ENCODE measurements at regions not wholly inside any gene's neighbourhood (a gene's known extent, or its start where the extent isn't known, plus 50 kb on each side); places are given as distances from the start of the nearest gene placed in this dataset.
A peak's percentile ranks its signal among the peaks of the same experiment; 100 is the strongest.

DNA sequence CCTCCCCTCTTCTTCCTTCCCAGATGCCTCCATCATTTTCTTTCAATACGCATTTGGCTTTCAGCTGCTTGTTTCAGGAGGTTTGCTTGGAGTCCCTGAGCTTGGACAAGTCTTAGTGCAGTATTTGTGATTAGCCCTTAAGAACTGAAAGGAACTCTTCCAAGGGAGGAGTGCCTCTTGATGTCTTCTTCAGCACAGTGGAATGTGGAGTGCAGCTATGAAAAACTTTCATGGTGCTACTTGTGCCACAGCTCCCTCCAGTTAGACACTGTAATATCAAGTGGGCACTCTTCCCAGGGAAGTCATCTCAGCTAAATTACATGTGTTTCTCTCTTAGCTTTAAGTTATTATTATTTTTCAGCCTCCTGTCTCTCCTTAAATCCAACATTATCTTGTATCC is 173.1 kb downstream of the NECTIN3 start:
- Histone ChIP-seq H3K36me3 (ENCODE audit: low read depth) (no peaks in the 10 kb centered on the region), H3K27ac (ENCODE audit: poor library complexity, severe bottlenecking) (no peak overlapping the region), H3K9me3 (ENCODE audit: severe bottlenecking) (no peaks in the 10 kb centered on the region), H3K27me3 (ENCODE audit: insufficient read depth, poor library complexity, severe bottlenecking) (no peaks in the 10 kb centered on the region), H3K4me3 (ENCODE audit: severe bottlenecking) (no peak overlapping the region), H3K4me1 (ENCODE audit: insufficient read depth, poor library complexity, severe bottlenecking) (peaks cover 3% of the 10 kb centered on the region)
- no peak for ATAC-seq (ENCODE audit: low read depth)
- TF ChIP-seq, protein P1, sequence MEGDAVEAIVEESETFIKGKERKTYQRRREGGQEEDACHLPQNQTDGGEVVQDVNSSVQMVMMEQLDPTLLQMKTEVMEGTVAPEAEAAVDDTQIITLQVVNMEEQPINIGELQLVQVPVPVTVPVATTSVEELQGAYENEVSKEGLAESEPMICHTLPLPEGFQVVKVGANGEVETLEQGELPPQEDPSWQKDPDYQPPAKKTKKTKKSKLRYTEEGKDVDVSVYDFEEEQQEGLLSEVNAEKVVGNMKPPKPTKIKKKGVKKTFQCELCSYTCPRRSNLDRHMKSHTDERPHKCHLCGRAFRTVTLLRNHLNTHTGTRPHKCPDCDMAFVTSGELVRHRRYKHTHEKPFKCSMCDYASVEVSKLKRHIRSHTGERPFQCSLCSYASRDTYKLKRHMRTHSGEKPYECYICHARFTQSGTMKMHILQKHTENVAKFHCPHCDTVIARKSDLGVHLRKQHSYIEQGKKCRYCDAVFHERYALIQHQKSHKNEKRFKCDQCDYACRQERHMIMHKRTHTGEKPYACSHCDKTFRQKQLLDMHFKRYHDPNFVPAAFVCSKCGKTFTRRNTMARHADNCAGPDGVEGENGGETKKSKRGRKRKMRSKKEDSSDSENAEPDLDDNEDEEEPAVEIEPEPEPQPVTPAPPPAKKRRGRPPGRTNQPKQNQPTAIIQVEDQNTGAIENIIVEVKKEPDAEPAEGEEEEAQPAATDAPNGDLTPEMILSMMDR (IDR thresholded peaks at IDR 0.05; ENCODE audit: poor library complexity, severe bottlenecking): no peak
- DNase-seq (ENCODE audit: low spot score): no peak

DNA sequence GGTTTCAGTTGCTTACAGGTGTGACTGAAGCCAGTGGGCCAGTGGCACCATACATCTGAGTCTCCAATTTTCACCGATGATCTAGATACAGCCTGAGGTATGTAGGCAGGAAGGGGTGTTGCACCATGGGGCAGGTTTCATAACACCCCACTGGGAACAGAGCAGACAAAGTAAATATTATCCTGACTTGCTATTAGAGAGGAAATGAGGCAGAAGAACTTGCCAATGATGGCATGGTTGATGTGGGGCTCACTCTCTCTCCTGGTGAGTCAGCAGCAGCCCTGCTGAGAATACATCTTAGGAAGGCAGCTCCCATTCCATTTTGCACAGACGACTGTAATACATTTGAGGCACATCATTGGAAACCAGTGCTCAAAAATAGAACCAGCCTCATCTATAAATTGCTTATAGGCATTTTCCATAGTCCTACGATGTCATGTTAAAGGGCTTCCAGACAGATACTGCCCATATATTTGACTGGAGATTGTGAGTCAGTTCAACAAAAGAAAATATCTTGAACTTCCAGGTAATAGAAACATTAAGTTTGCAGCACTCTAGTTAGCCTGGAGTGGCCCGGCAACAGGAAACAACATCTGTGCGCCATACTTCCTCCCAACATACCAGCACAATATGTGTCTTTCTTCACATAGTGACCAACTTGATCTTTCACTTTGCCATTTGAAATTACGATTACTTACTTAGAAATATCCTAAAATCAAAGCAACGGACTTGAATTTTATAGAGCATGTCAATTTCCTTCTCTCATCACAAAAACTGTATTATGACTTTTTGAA is 175.5 kb downstream of the NECTIN3 start:
- Histone ChIP-seq H3K9me3 (ENCODE audit: severe bottlenecking) (no peaks in the 10 kb centered on the region), H3K4me1 (ENCODE audit: insufficient read depth, poor library complexity, severe bottlenecking) (peaks cover 3% of the 10 kb centered on the region), H3K27ac (ENCODE audit: poor library complexity, severe bottlenecking) (no peak overlapping the region), H3K4me3 (ENCODE audit: severe bottlenecking) (no peak overlapping the region), H3K27me3 (ENCODE audit: insufficient read depth, poor library complexity, severe bottlenecking) (no peaks in the 10 kb centered on the region), H3K36me3 (ENCODE audit: low read depth) (no peaks in the 10 kb centered on the region)
- no peak for DNase-seq (ENCODE audit: low spot score)
- TF ChIP-seq, protein P1 (IDR thresholded peaks at IDR 0.05; ENCODE audit: poor library complexity, severe bottlenecking): no peak
- peak; percentile 93 for ATAC-seq (ENCODE audit: low read depth)

DNA sequence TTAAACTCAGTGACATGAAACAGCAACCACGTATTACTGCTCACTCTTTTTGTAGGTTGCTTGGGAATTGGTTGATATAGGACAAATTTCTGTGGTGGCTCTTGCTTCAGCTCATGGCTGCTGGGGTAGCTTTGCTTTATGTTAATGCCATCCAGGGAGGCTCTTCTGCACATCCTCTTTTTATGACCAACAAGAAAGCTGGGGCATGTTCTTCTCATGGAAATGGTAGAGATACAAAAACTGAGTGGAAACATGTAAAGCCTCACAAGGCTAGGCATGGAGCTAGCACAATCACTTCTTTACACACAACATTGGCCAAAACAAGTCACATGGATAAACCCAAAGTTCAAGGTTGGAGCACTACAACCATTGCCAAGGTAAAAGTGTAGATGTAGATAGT is 176.8 kb downstream of the NECTIN3 start:
- ATAC-seq (ENCODE audit: low read depth): no peak
- Histone ChIP-seq H3K4me1 (ENCODE audit: insufficient read depth, poor library complexity, severe bottlenecking) (peaks cover 3% of the 10 kb centered on the region), H3K9me3 (ENCODE audit: severe bottlenecking) (no peaks in the 10 kb centered on the region), H3K27me3 (ENCODE audit: insufficient read depth, poor library complexity, severe bottlenecking) (no peaks in the 10 kb centered on the region), H3K36me3 (ENCODE audit: low read depth) (no peaks in the 10 kb centered on the region), H3K27ac (ENCODE audit: poor library complexity, severe bottlenecking) (no peak overlapping the region), H3K4me3 (ENCODE audit: severe bottlenecking) (no peak overlapping the region)
- no peak for DNase-seq (ENCODE audit: low spot score)
- TF ChIP-seq, protein P1 (IDR thresholded peaks at IDR 0.05; ENCODE audit: poor library complexity, severe bottlenecking): no peak

DNA sequence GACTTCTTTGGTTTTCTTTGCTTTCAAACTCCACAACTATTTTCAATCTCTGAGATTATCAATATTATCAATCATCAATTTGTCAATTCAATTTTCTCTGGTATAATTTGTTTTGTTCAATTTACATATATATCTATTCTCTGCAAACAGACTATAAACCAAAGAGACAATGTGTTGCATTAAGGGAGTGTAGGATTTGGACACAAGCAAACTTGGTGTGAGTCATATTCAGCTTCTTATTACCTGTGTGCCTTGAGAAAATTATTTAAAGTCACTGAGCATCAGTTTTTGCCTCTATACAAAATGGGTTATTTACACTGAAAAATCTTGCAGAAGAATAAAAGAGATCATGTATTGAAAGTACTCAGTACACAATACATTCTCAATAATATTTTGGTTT is 177.8 kb downstream of the NECTIN3 start:
- Histone ChIP-seq H3K36me3 (ENCODE audit: low read depth) (no peaks in the 10 kb centered on the region), H3K27me3 (ENCODE audit: insufficient read depth, poor library complexity, severe bottlenecking) (no peaks in the 10 kb centered on the region), H3K9me3 (ENCODE audit: severe bottlenecking) (no peaks in the 10 kb centered on the region), H3K4me3 (ENCODE audit: severe bottlenecking) (no peak overlapping the region), H3K4me1 (ENCODE audit: insufficient read depth, poor library complexity, severe bottlenecking) (peaks cover 3% of the 10 kb centered on the region), H3K27ac (ENCODE audit: poor library complexity, severe bottlenecking) (no peak overlapping the region)
- DNase-seq (ENCODE audit: low spot score) (no peak), ATAC-seq (ENCODE audit: low read depth) (no peak)
- TF ChIP-seq, protein P1 (IDR thresholded peaks at IDR 0.05; ENCODE audit: poor library complexity, severe bottlenecking): no peak

DNA sequence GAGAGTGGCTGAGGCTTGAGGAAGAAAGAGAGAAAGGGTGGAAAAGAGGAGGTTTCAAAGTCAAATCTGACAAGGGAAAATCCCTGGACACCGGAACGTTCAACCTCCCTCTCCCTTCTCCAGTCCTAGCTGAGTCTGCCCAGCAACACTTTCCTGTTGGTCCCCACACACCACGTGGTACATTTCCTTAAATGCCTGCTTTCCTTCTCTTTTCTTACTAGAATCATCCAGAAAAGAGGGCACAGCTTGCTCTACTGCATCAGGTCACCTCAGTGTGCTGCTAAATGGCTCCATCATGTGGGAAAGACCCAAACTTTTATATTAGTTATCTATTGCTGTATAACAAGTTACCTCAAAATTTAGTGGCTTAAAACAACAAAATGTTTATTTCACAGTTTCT is 181.2 kb downstream of the NECTIN3 start:
- H3K36me3 ChIP-seq (ENCODE audit: low read depth): no peaks in the 10 kb centered on the region
- TF ChIP-seq, protein P1 (IDR thresholded peaks at IDR 0.05; ENCODE audit: poor library complexity, severe bottlenecking): peak; percentile 7

More for the DNA sequence above, 181.2 kb downstream of the NECTIN3 start:
- H3K4me3 ChIP-seq (ENCODE audit: severe bottlenecking): no peak overlapping the region
- ATAC-seq (ENCODE audit: low read depth) (peak; percentile 45; the same call in 2 of the 3 replicates), DNase-seq (ENCODE audit: low spot score) (no peak)
- no peaks in the 10 kb centered on the region for H3K27me3 ChIP-seq (ENCODE audit: insufficient read depth, poor library complexity, severe bottlenecking)
- H3K27ac ChIP-seq (ENCODE audit: poor library complexity, severe bottlenecking): no peak overlapping the region
- H3K9me3 ChIP-seq (ENCODE audit: severe bottlenecking): no peaks in the 10 kb centered on the region
- no peaks in the 10 kb centered on the region for H3K4me1 ChIP-seq (ENCODE audit: insufficient read depth, poor library complexity, severe bottlenecking)
